ENCODE measurements at regions not wholly inside any gene's neighbourhood (a gene's known extent, or its start where the extent isn't known, plus 50 kb on each side); places are given as distances from the start of the nearest gene placed in this dataset.
"Not testable (repeated sequence)": the region's sequence is repeated elsewhere in the genome, so short reads cannot be mapped to it uniquely, and the experiment has no call there.

DNA sequence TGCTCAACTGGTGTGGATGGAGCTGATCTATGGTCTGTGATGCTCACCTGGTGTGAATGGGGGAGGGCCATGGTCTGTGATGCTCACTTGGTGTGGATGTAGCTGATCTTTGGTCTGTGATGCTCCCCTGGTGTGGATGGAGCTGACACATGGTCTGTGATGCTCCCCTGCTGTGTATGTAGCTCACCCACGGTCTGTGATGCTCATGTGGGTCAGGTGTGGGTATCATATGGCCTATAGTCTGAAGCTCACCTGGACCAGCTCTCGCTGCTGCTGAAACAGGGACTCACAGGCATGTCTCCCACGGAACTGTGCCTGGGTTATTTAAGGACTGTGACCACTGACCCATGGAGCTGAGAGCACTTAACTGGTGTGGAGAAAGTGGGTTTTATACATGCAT is 109.7 kb downstream of the CRLF2 start:
- DNase-seq: no peak

DNA sequence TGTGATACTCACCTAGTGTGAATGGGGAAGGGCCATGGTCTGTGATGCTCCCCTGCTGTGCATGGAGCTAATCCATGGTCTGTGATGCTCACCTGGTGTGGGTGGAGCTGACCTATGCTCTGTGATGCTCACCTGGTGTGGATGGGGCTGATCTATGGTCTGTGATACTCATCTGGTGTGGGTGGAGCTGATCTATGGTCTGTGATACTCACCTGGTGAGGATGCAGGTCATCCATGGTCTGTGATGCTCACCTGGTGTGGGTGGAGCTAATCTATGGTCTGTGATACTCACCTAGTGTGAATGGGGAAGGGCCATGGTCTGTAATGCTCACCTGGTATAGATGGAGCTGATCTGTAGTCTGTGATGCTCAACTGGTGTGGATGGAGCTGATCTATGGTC is 110.2 kb downstream of the CRLF2 start:
- not testable (repeated sequence) for DNase-seq

DNA sequence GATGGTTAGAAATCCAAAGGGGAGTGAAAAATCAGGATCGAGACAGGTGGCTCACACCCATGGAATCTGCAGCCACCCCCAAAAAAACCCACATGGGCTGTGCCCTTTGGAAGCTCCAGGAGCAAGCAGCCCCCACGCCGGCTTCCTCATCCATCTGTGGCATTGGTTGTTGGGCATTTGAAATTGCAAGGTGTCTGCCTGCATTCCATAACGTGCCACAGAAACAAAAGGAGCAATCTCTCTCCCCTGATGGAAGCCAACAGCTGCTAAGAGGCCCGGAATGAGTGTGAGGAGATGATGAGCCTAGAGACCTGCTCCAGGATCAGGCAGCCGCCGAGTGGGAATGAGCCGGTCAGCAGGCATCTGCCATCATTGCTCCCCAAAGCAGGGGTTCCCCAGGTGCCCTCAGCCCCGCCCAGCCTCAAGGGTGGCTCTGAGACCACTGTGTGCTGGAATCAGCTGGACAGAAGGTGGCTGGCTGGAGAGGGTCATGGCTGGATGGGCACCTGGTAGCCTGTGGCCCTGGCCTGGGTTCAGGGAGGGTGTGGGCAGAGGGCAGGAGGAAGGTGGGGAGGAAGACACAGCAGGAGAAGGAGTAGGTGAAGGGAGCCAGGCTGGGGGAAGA is 113.2 kb downstream of the CRLF2 start:
- no peak for DNase-seq

DNA sequence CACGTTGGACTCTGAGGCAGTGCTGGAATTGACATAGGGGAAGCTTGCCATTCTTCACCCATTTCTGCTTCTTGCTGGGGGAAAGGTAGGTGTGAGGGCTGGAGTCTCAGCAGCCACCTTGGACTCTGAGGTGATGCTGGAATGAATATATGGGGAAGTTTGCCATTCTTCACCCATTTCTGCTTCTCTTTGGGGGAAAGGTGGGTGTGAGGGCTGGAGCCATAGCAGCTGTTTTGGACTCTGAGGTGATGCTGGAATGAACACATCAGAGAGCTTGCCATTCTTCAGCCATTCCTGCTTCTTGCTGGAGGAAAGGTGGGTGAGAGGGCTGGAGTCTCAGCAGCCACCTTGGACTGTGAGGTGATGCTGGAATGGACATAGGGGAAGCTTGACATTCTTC is 115.1 kb downstream of the CRLF2 start:
- no peak for DNase-seq

DNA sequence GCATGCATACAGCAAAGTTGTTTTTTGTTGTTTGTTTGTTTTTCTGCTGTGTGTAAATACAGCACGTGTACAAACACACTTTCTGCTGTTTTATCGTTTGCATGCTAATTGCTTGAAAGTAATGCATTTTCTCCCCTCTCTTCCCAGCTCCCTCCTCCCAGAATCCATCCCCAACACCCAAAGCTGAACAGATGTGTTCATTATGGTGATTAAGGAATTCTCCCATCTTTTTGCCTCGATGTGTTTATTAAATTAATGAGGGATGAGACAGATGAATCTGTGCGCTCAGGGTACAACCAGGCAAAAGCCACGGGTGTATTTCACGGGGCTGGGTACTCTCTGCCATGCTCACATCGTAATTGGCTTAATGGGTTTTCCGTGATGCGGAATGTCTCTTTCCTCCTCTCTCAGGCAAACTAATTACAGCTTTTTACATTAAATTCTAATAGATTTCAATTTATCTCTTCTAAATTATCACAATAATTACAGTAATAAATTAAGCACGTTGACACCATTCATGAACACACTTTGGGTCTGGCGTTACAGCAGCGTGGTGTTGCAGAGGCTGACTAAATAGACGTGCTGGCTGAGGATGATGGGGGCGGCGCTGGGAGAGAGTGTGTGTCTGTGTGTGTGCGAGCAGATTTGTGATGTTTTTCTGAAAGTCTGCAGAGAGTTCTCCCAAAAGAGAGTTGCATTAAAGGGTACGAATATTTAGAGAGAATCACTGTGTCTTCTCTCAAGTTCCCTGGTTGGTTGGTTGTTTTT is 117.7 kb downstream of the CRLF2 start:
- DNase-seq: no peak

DNA sequence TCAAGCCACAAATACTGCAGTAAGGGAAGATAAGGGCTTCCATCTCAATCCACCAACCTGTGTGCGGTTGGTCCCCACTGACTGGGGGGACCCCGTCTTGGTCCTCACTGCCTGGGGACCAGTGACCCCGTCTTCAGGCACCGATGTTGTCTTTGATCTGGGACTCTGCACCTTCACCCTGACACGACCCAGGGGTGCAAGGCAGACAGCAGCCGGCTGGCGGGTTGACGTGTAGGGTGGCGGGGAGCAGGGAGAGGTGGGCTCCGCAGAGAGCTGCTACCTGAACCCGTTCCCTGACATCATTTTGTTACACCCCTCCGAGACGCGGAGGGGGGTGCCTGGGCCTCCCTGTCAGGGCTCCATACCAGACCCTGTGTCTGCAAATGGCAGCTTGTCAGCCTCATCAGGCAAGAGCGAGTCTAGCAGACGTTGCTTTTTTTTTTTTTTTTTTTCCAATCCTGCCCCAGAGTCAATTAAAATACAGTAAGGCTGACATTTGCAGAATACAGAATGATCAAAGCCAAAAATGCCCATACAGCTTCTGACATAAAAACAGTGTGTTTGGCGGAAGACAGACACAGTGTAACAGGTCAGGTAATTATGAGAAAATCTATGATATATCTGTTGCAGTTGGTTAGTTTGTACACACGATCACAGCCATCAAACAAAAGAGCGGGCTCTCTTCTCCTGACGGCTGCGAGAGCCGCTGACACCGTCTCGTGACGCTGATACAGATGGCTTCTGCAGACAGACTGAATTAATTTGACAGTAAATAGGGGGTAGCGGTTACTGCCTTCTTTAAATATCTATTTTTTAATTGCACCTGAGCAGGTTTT is 118.6 kb downstream of the CRLF2 start:
- DNase-seq: no peak

DNA sequence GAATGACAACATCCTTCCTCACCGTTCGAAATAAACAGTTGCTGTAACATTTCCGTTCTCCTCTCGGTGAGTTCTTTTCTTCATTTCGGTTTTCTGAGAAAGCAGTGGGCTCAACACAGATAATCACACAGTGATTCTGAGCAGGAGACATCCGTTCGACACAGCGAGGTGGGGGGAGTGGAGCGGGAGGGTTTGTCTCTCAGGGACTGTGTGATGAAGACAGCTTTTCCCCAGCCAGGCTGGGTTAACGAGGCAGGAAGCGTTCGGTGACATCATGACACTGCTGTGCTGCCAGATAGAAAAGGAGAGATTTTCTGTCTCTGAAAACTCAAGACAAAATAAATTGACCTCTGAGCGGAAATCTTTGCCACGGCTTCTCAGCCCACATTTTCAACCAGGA is 119.3 kb downstream of the CRLF2 start:
- DNase-seq: peak; percentile 36

DNA sequence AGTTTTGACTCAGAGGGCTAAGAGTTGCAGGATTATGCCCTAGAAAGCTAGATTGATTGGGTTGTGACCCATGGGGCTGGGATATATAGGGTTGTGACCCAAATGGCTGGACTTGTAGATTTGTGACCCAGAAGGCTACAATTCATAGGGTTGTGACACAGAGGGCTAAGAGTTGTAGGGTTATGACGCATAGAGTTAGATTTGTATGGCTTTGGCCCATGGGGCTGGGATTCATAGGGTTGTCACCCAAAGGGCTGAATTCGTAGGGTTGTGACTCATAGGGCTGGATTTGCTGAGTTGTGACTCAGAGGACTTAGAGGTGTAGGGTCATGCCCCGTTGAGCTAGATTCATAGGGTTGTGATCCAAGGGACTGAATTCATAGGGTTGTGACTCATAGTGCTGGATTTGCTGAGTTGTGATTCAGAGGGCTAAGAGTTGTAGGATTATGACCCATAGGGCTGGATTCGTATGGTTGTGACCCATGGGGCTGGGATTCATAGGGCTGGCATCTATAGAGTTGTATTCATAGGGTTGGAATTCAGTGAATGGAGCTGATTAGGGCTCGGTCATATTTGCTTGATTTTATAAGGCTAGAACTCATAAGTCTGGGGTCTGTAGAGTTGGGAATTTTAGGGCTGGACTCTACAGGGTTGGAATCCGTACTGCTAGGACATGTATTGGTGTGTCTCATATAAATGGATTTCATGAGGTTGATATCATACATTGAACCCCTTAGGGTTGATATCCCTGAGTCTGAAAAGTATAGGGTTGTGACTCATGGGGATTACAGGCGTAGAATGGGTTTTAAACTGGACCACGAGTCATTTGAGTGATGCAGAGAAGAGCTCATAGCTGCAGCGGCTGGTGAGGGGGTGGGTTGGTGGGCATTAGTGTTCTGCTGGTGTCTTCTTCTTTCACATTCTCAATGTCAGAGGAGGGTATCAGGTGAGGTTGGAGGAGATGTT is 125.7 kb downstream of the CRLF2 start:
- no peak for DNase-seq

DNA sequence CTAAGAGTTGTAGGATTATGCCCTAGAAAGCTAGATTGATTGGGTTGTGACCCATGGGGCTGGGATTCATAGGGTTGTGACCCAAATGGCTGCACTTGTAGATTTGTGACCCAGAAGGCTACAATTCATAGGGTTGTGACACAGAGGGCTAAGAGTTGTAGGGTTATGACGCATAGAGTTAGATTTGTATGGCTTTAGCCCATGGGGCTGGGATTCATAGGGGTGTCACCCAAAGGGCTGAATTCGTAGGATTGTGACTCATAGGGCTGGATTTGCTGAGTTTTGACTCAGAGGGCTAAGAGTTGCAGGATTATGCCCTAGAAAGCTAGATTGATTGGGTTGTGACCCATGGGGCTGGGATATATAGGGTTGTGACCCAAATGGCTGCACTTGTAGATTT is 126.6 kb downstream of the CRLF2 start:
- DNase-seq: not testable (repeated sequence)

DNA sequence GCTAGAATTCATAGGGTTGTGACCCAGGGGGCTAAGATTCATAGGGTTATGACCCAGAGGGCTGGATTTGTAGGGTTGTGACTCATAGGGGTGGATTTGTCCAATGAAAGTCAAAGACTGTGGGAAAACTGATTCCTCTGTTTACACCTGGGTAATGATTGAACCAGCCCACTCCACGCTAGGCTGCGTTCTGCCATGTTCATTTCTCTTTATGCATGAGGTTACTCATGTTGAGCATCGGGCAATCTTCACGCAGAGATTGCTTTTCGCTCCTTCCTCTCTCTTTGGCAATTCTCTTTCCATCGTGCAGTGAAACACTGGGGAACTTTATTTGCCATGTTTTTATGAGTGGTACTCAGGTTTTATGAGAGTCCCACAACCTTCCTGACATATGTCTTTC is 127.8 kb downstream of the CRLF2 start:
- DNase-seq: no peak

DNA sequence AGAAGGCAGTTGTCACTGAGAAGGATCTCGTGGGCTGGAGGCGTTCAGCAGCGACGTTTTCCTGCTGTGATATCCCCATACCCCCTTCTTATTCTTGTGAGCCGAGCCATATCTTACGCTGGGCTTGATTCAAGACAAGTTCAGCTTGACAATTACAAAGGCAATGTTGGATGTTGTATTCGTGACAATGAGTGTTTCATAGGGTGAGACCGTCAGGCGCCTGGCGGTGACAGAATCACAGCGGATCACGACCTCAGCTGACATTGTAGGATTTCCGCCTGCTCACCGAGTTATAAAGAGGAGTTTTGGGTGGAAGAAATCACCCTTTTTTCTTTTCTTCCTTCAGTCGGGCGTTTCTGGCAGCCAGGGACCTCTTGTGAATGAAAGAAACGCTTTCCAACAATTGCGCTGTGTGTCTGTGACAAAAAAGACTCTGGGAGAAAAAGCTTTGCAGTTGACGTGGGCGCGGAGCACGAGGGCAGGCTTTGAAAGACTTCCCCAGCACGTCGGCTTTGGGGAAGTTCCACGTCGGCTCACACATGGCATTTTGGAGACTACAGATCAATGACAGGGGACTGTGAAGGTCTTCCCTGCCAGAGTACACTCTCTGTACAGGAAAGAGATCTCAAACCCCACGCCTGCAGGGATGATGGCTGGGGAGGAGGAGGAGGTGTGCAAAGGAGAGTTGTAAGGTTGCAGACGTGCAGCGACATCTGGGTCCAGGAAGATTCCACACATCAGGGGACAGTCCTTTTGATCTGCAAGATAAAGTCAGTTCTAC is 135.4 kb downstream of the CRLF2 start:
- DNase-seq: no peak

DNA sequence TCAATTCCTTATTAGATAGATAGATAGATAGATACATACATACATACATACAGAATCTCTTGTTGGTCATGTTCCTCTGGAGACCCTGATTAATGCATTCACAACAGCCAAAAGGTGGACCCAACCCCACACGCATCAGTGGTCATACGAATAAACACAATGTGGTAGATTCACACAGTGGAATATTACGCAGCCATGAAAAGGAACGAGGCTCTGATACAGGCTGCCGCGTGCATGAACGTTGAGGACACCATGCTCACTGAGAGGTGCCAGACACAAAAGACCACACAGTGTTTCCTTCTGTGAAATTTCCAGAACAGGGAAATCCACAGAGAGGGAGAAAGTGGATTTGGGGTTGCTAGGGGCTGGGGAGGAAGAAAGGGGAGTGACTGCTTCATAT is 136.7 kb downstream of the CRLF2 start:
- DNase-seq: no peak

DNA sequence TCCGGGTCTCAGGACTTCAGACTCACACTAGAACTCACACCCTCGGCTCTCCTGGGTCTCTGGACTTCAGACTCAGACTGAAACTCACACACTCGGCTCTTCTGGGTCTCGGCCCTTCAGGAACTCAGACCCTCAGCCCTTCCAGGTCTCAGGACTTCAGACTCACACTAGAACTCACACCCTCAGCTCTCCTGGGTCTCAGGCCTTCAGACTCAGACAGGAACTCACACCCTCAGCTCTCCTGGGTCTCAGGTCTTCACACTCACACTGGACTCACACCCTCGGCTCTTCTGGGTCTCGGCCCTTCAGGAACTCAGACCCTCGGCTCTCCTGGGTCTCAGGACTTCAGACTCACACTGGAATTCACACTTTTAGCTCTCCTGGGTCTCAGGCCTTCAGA is 137.3 kb downstream of the CRLF2 start:
- no peak for DNase-seq

DNA sequence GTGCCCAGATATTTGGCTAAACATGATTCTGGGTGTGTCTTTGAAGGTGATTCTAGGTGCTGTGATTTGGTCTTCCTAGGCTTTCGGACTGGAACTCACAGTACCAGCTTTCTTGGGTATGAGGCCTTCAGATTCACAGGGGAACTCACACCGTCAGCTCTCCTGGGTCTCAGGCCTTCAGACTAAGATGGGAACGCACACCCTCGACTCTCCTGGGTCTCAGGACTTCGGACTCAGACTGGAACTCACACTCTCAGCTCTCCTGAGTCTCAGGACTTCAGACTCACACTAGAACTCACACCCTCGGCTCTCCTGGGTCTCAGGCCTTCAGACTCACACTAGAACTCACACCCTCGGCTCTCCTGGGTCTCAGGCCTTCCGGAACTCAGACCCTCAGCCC is 137.7 kb downstream of the CRLF2 start:
- DNase-seq: no peak

DNA sequence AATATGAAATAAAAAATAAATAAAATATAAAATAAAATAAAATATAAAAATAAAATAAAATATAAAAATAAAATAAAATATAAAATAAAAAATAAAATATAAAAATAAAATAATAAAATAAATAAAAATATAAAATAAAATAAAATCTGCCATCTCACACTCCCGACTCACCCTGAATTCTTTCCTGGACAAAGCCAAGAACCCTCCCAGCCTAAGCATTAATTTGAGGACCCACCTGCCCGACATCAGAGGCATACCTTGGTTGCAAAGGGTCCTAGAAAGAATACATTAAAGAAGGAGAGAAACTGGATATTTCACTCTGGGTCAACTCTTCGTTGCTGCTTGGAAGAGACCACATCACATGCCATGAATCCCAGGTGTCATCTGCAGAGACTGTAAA is 138.3 kb downstream of the CRLF2 start:
- no peak for DNase-seq

DNA sequence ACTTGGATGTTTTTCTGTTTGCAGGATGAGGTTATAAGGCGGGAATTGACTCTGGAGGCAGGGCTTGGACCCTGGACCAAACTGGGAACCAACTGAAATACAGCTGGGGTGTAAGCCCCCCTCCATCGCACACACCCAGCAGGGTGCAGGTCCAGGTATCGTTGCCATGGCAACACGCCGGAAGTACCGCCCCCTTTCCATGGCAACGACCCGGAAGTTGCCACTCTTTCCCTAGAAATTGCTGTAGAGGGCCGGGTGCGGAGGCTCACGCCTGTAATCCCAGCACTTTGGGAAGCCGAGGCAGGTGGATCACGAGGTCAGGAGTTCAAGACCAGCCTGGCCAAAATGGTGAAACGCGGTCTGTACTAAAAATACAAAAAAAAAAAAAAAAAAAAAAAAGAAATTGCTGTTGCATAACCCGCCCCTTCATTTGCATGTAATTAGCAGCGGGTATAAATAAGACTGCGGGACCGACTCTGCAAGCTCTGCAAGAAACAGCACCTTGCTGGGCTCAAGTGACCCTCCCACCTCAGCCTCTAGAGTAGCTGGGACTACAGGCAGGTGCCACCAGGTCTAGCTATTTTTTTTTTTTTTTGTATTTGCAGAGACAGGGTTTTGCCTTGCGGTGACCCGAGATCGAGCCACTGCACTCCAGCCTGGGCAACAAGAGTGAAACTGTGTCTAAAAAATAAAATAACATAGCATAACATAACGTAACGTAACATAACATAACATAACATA is 139.6 kb downstream of the CRLF2 start:
- no peak for DNase-seq

DNA sequence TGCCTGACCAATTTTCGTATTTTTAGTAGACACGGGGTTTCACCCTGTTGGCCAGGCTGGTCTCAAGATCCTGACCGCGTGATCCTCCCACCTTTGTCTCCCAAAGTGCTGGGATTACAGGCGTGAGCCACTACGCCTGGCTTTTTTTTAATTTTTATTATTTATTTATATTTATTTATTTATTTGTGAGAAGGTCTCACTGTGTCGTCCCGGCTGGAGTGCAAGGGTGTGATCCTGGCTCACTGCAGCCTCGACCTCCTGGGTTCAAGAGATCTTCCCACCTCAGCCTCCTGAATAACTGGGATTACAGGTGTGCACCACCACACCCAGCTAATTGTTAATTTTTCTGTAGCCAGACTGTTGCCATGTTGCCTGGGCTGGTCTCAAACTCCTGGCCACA is 141.1 kb downstream of the CRLF2 start:
- no peak for DNase-seq

DNA sequence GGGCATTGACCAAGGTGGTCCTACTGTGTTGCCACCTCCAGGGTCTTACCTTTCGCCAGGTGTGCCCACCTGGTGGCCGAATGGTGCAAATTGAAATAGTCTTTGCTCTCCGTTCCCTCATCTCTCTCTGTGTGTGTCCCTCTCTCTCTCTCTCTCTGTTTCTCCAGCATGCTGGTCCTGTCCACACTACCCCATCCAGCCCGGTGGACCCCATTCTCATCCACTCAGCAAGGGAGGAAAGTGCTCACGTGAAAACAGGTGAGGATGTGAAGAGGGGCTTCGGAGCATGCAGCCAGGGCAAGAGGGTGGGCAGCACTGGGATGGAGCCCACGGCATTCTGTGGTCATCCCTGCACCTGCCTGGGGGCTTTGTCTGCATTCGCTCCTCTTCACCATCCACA is 150.1 kb downstream of the CRLF2 start:
- no peak for DNase-seq

DNA sequence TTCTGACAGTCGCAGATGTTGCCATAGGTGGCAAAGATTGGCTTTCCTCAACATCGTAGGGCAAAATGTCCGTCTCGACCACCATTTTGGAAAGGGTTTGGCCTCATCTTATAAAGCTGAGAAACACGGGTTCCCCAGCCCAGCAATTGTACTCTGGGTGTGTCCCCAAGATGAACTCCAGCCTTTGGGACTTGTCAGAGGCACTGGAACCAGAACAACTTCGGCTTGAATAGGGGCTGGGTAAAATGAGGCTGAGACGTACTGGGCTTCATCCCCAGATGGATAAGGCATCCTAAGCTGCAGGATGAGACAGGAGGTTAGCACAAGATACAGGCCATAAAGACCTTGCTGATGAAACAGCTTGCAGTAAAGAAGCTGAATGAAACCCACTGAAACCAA is 151.9 kb downstream of the CRLF2 start:
- no peak for DNase-seq

DNA sequence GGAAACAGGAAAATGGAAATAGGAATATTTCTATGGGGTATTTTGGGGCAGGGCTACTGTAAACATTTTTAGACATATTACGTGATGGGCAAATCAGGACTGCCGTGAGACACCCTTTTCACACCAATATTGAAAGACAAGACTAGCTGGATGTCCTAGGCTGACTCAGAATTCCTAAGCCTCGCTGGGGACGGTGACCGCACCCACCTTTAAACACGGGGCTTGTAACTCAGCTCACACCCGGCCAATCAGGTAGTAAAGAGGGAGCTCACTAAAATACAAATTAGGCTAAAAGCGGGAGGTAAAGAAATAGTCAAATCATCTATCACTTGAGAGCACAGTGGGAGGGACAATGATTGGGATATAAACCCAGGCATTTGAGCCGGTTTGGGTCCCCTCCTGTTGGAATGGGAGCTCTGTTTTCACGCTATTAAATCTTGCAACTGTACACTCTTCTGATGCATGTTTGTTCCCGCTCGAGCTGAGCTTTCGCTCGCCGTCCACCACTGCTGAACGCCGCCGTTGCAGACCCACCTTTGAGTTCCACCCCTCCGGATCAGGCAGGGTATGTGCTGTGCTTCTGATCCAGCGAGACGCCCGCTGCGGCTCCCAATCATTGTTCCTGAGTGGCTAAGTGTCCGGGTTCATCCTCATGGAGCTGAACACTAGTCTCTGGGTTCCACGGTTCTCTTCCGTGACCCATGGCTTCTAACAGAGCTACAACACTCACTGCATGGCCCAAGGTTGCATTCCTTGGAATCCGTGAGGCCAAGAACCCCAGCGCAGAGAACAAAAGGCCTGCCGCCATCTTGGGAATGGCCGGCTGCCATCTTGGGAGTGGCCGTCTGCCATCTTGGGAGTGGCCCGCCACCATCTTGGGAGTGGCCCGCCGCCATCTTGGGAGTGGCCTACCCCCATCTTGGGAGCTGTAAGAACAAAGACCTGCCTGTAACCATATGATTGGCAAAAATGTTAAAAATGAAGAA is 152.6 kb downstream of the CRLF2 start:
- no peak for DNase-seq
